Effector memory CD4-positive, alpha-beta T cell (primary cell): ENCODE measurements at regions not wholly inside any gene's neighbourhood (a gene's known extent, or its start where the extent isn't known, plus 50 kb on each side); places are given as distances from the start of the nearest gene placed in this dataset.

Experiments used
- DNase-seq, 3 donors: peaks; one replicate each; pipeline ENCODE4 v3.0.0-alpha.2; 2020
- H3K27ac ChIP-seq: 2 replicates; pipeline ENCODE4 v1.7.0; 2013; ENCODE audit warnings: mild to moderate bottlenecking, low read length, moderate library complexity; ENCODE audit not compliant: insufficient read depth, poor library complexity, severe bottlenecking
- H3K27me3 ChIP-seq: replicated peaks from 2 replicates; pipeline ENCODE4 v1.7.0; 2013; ENCODE audit warnings: mild to moderate bottlenecking, low read length; ENCODE audit not compliant: insufficient read depth, control insufficient read depth, poor library complexity, severe bottlenecking
- H3K36me3 ChIP-seq: 2 replicates; pipeline ENCODE4 v1.7.0; 2013; ENCODE audit warnings: mild to moderate bottlenecking, low read length, moderate library complexity; ENCODE audit not compliant: control insufficient read depth, insufficient read depth
- H3K4me1 ChIP-seq: 2 replicates; pipeline ENCODE4 v1.7.0; 2013; ENCODE audit warnings: low read length, mild to moderate bottlenecking; ENCODE audit not compliant: control insufficient read depth, insufficient read depth, poor library complexity, severe bottlenecking
- H3K4me3 ChIP-seq: 2 replicates; pipeline ENCODE4 v1.7.0; 2013; ENCODE audit warnings: low read length, low read depth, mild to moderate bottlenecking; ENCODE audit not compliant: insufficient read depth, poor library complexity, severe bottlenecking
- H3K9me3 ChIP-seq: 2 replicates; pipeline ENCODE4 v1.7.0; 2013; ENCODE audit warnings: mild to moderate bottlenecking, low read length, moderate library complexity; ENCODE audit not compliant: control insufficient read depth

- H3K4me1 ChIP-seq = no peaks in the 10 kb centered on the region
- H3K27ac ChIP-seq = no peak overlapping the region
- no peak overlapping the region for H3K4me3 ChIP-seq
- H3K36me3 ChIP-seq = no peaks in the 10 kb centered on the region
- H3K9me3 ChIP-seq = no peaks in the 10 kb centered on the region
- DNase-seq = no peak
- no peaks in the 10 kb centered on the region for H3K27me3 ChIP-seq
These were observed 88.4 kb downstream of the CTTN start for GRCh38 chr11:70486731-70487130.

- Histone ChIP-seq H3K27ac (no peak overlapping the region), H3K4me1 (no peaks in the 10 kb centered on the region), H3K9me3 (no peaks in the 10 kb centered on the region), H3K27me3 (no peaks in the 10 kb centered on the region), H3K36me3 (no peaks in the 10 kb centered on the region), H3K4me3 (no peak overlapping the region)
- no peak for DNase-seq
These were observed 88.8 kb downstream of the CTTN start for GRCh38 chr11:70487160-70487559.

GRCh38 chr11:70487756-70488155 lies 89.4 kb downstream of the CTTN start:
- Histone ChIP-seq H3K4me3 (no peak overlapping the region), H3K27me3 (no peaks in the 10 kb centered on the region), H3K36me3 (no peaks in the 10 kb centered on the region), H3K9me3 (no peaks in the 10 kb centered on the region), H3K4me1 (no peaks in the 10 kb centered on the region), H3K27ac (no peak overlapping the region)
- no peak for DNase-seq

GRCh38 chr11:70488171-70488703 lies 89.9 kb downstream of the CTTN start:
- no peaks in the 10 kb centered on the region for H3K27me3 ChIP-seq
- no peak overlapping the region for H3K27ac ChIP-seq
- H3K9me3 ChIP-seq = no peaks in the 10 kb centered on the region
- no peaks in the 10 kb centered on the region for H3K36me3 ChIP-seq
- H3K4me3 ChIP-seq = no peak overlapping the region
- no peaks in the 10 kb centered on the region for H3K4me1 ChIP-seq
- DNase-seq = no peak

- Histone ChIP-seq H3K4me3 (no peak overlapping the region), H3K36me3 (no peaks in the 10 kb centered on the region), H3K27me3 (no peaks in the 10 kb centered on the region), H3K4me1 (no peaks in the 10 kb centered on the region), H3K9me3 (no peaks in the 10 kb centered on the region), H3K27ac (no peak overlapping the region)
- DNase-seq = no peak
These were observed 90.9 kb downstream of the CTTN start for GRCh38 chr11:70489276-70489675.

GRCh38 chr11:70490208-70490607 lies 91.9 kb downstream of the CTTN start:
- H3K36me3 ChIP-seq = no peaks in the 10 kb centered on the region
- H3K27ac ChIP-seq = no peak overlapping the region
- H3K27me3 ChIP-seq = no peaks in the 10 kb centered on the region
- H3K9me3 ChIP-seq = no peaks in the 10 kb centered on the region
- no peak for DNase-seq
- no peaks in the 10 kb centered on the region for H3K4me1 ChIP-seq
- H3K4me3 ChIP-seq = no peak overlapping the region

GRCh38 chr11:70490723-70491558 lies 92.6 kb downstream of the CTTN start:
- H3K9me3 ChIP-seq = no peaks in the 10 kb centered on the region
- DNase-seq = no peak
- no peaks in the 10 kb centered on the region for H3K27me3 ChIP-seq
- H3K27ac ChIP-seq = no peak overlapping the region
- no peaks in the 10 kb centered on the region for H3K36me3 ChIP-seq
- no peaks in the 10 kb centered on the region for H3K4me1 ChIP-seq
- no peak overlapping the region for H3K4me3 ChIP-seq

GRCh38 chr11:70491696-70492472 lies 93.6 kb downstream of the CTTN start:
- no peaks in the 10 kb centered on the region for H3K36me3 ChIP-seq
- H3K4me3 ChIP-seq = no peak overlapping the region
- H3K9me3 ChIP-seq = no peaks in the 10 kb centered on the region
- no peak for DNase-seq
- no peak overlapping the region for H3K27ac ChIP-seq
- no peaks in the 10 kb centered on the region for H3K27me3 ChIP-seq
- H3K4me1 ChIP-seq = no peaks in the 10 kb centered on the region

- H3K27ac ChIP-seq = no peak overlapping the region
- no peaks in the 10 kb centered on the region for H3K36me3 ChIP-seq
- no peaks in the 10 kb centered on the region for H3K4me1 ChIP-seq
- no peaks in the 10 kb centered on the region for H3K9me3 ChIP-seq
- no peak overlapping the region for H3K4me3 ChIP-seq
- DNase-seq = no peak
- no peaks in the 10 kb centered on the region for H3K27me3 ChIP-seq
These were observed 94.8 kb downstream of the CTTN start for GRCh38 chr11:70493089-70493474.

GRCh38 chr11:70493891-70494290 lies 95.6 kb downstream of the CTTN start:
- Histone ChIP-seq H3K9me3 (no peaks in the 10 kb centered on the region), H3K36me3 (no peaks in the 10 kb centered on the region), H3K27me3 (no peaks in the 10 kb centered on the region), H3K4me3 (no peak overlapping the region), H3K4me1 (no peaks in the 10 kb centered on the region), H3K27ac (no peak overlapping the region)
- DNase-seq = no peak
